Gastroesophageal sphincter (tissue), 3 donors: ENCODE measurements at regions not wholly inside any gene's neighbourhood (a gene's known extent, or its start where the extent isn't known, plus 50 kb on each side); places are given as distances from the start of the nearest gene placed in this dataset.

ENCODE experiments used
- CTCF ChIP-seq, 4 experiments: fragments of 200-600 bp in 2 of 4; fragments of 450-650 bp in 2 of 4; sonication (generic) in 1 of 4; IDR thresholded peaks; one replicate each; pipeline ENCODE4 v1.5.1; 2017 to 2019; ENCODE audit warnings: antibody characterized with exemption in 4 of 4, mild to moderate bottlenecking in 2 of 4, moderate library complexity in 2 of 4
- EP300 ChIP-seq: sonication (generic); formaldehyde crosslinking; IDR thresholded peaks from one replicate; pipeline ENCODE4 v1.6.1; 2017; ENCODE audit warnings: antibody characterized with exemption, mild to moderate bottlenecking
- POLR2A ChIP-seq, 2 donors: fragments of 450-650 bp; IDR thresholded peaks; one replicate each; pipeline ENCODE4 v1.6.1; 2017; ENCODE audit warnings: antibody characterized with exemption in 2 of 2, mild to moderate bottlenecking in 2 of 2, moderate library complexity in 1 of 2
- POLR2AphosphoS5 ChIP-seq: sonication (generic); formaldehyde crosslinking; IDR thresholded peaks from one replicate; pipeline ENCODE4 v1.6.1; 2017; ENCODE audit warnings: antibody characterized with exemption

GRCh38 chr6:82614518-82614917 lies 250.9 kb downstream of the TPBG start:
- TF ChIP-seq EP300 (no peak), CTCF (IDR thresholded peaks at IDR 0.05) (no peak), POLR2A (IDR thresholded peaks at IDR 0.05) (no peak), POLR2AphosphoS5 (no peak)
